ENCODE measurements at regions not wholly inside any gene's neighbourhood (a gene's known extent, or its start where the extent isn't known, plus 50 kb on each side); places are given as distances from the start of the nearest gene placed in this dataset.

GRCh38 chr4:29259556-29259955, 1460.6 kb upstream of the PCDH7 start:
- Histone ChIP-seq H3K79me2 (replicated peaks; ENCODE audit: insufficient read depth) (no peaks in the 10 kb centered on the region), H3K27me3 (ENCODE audit: insufficient read depth) (no peaks in the 10 kb centered on the region), H3K4me1 (ENCODE audit: insufficient read depth) (no peaks in the 10 kb centered on the region), H3F3A (replicated peaks; ENCODE audit: low read depth) (no peaks in the 10 kb centered on the region), H3K36me3 (ENCODE audit: insufficient read depth) (no peaks in the 10 kb centered on the region), H2AFZ (peak overlapping the region; percentile 49; the same call in 1 of the 2 replicates), H3K27ac (ENCODE audit: low read depth) (no peak overlapping the region), H3K9me2 (ENCODE audit: insufficient read depth) (no peaks in the 10 kb centered on the region; the same call in none of the 2 replicates), H3K4me3 (no peak overlapping the region), H4K20me1 (replicated peaks; ENCODE audit: insufficient read depth) (no peaks in the 10 kb centered on the region), H3K4me2 (no peak overlapping the region)
- Mint-ChIP-seq H3K9me3 (peaks cover 23% of the 10 kb centered on the region), H3K27me3 (ENCODE audit: insufficient read depth, low read depth, poor library complexity) (peaks cover 2% of the 10 kb centered on the region), H3K36me3 (ENCODE audit: low read depth) (peaks cover 19% of the 10 kb centered on the region), H3K4me3 (no peak overlapping the region), H3K27ac (no peak overlapping the region), H3K4me1 (no peaks in the 10 kb centered on the region; the same call in 2 of the 3 replicates)
- ATAC-seq (no peak), DNase-seq (ENCODE audit: low spot score) (no peak)
- TF ChIP-seq, protein P1, sequence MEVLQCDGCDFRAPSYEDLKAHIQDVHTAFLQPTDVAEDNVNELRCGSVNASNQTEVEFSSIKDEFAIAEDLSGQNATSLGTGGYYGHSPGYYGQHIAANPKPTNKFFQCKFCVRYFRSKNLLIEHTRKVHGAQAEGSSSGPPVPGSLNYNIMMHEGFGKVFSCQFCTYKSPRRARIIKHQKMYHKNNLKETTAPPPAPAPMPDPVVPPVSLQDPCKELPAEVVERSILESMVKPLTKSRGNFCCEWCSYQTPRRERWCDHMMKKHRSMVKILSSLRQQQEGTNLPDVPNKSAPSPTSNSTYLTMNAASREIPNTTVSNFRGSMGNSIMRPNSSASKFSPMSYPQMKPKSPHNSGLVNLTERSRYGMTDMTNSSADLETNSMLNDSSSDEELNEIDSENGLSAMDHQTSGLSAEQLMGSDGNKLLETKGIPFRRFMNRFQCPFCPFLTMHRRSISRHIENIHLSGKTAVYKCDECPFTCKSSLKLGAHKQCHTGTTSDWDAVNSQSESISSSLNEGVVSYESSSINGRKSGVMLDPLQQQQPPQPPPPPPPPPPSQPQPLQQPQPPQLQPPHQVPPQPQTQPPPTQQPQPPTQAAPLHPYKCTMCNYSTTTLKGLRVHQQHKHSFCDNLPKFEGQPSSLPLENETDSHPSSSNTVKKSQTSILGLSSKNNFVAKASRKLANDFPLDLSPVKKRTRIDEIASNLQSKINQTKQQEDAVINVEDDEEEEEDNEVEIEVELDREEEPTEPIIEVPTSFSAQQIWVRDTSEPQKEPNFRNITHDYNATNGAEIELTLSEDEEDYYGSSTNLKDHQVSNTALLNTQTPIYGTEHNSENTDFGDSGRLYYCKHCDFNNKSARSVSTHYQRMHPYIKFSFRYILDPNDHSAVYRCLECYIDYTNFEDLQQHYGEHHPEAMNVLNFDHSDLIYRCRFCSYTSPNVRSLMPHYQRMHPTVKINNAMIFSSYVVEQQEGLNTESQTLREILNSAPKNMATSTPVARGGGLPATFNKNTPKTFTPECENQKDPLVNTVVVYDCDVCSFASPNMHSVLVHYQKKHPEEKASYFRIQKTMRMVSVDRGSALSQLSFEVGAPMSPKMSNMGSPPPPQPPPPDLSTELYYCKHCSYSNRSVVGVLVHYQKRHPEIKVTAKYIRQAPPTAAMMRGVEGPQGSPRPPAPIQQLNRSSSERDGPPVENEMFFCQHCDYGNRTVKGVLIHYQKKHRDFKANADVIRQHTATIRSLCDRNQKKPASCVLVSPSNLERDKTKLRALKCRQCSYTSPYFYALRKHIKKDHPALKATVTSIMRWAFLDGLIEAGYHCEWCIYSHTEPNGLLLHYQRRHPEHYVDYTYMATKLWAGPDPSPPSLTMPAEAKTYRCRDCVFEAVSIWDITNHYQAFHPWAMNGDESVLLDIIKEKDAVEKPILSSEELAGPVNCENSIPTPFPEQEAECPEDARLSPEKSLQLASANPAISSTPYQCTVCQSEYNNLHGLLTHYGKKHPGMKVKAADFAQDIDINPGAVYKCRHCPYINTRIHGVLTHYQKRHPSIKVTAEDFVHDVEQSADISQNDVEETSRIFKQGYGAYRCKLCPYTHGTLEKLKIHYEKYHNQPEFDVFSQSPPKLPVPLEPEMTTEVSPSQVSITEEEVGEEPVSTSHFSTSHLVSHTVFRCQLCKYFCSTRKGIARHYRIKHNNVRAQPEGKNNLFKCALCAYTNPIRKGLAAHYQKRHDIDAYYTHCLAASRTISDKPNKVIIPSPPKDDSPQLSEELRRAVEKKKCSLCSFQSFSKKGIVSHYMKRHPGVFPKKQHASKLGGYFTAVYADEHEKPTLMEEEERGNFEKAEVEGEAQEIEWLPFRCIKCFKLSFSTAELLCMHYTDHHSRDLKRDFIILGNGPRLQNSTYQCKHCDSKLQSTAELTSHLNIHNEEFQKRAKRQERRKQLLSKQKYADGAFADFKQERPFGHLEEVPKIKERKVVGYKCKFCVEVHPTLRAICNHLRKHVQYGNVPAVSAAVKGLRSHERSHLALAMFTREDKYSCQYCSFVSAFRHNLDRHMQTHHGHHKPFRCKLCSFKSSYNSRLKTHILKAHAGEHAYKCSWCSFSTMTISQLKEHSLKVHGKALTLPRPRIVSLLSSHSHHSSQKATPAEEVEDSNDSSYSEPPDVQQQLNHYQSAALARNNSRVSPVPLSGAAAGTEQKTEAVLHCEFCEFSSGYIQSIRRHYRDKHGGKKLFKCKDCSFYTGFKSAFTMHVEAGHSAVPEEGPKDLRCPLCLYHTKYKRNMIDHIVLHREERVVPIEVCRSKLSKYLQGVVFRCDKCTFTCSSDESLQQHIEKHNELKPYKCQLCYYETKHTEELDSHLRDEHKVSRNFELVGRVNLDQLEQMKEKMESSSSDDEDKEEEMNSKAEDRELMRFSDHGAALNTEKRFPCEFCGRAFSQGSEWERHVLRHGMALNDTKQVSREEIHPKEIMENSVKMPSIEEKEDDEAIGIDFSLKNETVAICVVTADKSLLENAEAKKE (CRISPR knock-in tag; IDR thresholded peaks at IDR 0.05) = no peak
- TF ChIP-seq JUNB (IDR thresholded peaks at IDR 0.05; ENCODE audit: unreplicated experiment) = no peak
- no peak for TF ChIP-seq EZH2 (IDR thresholded peaks at IDR 0.05; ENCODE audit: low read depth, unreplicated experiment)
- no peak for TF ChIP-seq CREB1 (CRISPR knock-in tag; IDR thresholded peaks at IDR 0.05; ENCODE audit: low read depth)
- no peak for TF ChIP-seq EZH2phosphoT487 (IDR thresholded peaks at IDR 0.05; ENCODE audit: unreplicated experiment)
- no peak for TF ChIP-seq ZNF331 (CRISPR knock-in tag; IDR thresholded peaks at IDR 0.05; ENCODE audit: low read depth)
- no peak for TF ChIP-seq STAT1 (IDR thresholded peaks at IDR 0.05; ENCODE audit: unreplicated experiment)
- TF ChIP-seq ETS1 (IDR thresholded peaks at IDR 0.05) = no peak
- no peak for TF ChIP-seq NANOG (IDR thresholded peaks at IDR 0.05; ENCODE audit: borderline replicate concordance)
- TF ChIP-seq ZNF114 (CRISPR knock-in tag; IDR thresholded peaks at IDR 0.05) = no peak
- TF ChIP-seq, protein P2, sequence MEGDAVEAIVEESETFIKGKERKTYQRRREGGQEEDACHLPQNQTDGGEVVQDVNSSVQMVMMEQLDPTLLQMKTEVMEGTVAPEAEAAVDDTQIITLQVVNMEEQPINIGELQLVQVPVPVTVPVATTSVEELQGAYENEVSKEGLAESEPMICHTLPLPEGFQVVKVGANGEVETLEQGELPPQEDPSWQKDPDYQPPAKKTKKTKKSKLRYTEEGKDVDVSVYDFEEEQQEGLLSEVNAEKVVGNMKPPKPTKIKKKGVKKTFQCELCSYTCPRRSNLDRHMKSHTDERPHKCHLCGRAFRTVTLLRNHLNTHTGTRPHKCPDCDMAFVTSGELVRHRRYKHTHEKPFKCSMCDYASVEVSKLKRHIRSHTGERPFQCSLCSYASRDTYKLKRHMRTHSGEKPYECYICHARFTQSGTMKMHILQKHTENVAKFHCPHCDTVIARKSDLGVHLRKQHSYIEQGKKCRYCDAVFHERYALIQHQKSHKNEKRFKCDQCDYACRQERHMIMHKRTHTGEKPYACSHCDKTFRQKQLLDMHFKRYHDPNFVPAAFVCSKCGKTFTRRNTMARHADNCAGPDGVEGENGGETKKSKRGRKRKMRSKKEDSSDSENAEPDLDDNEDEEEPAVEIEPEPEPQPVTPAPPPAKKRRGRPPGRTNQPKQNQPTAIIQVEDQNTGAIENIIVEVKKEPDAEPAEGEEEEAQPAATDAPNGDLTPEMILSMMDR (conservative IDR thresholded peaks at IDR 0.05; ENCODE audit: low read depth in 2 of 2) = no peak
- TF ChIP-seq POLR2AphosphoS5 (IDR thresholded peaks at IDR 0.05; ENCODE audit: low read depth) = no peak
- no peak for TF ChIP-seq REST (IDR thresholded peaks at IDR 0.05; ENCODE audit: unreplicated experiment)
